Body of pancreas (tissue), 4 donors: ENCODE measurements at regions not wholly inside any gene's neighbourhood (a gene's known extent, or its start where the extent isn't known, plus 50 kb on each side); places are given as distances from the start of the nearest gene placed in this dataset.

Experiments
- ATAC-seq: fragments of 150-250 bp; one replicate; pipeline ENCODE4 v1.9.1; 2016
- DNase-seq, 4 donors: peaks; one replicate each; pipeline ENCODE4 v3.0.0-alpha.2; 2019
- H3K27ac ChIP-seq, 4 donors: fragments of 200-600 bp; sonication (generic); 1 replicate in 3 of 4; 2 replicates in 1 of 4; pipeline versions ENCODE4 v1.5.1 to v1.6.1; 2016 to 2019; ENCODE audit warnings: mild to moderate bottlenecking in 1 of 4, mixed read lengths in 1 of 4, moderate library complexity in 1 of 4
- H3K27me3 ChIP-seq, 2 donors: fragments of 200-600 bp; sonication (generic); one replicate each; pipeline ENCODE4 v1.6.0; 2016; ENCODE audit warnings: mild to moderate bottlenecking in 1 of 2
- H3K36me3 ChIP-seq, 2 donors: fragments of 200-600 bp; sonication (generic); replicated peaks in 1 of 2; 2 replicates each; pipeline ENCODE4 v1.5.1; 2016; ENCODE audit warnings: low read depth in 2 of 2; ENCODE audit not compliant: insufficient read depth in 1 of 2
- H3K4me1 ChIP-seq: fragments of 200-600 bp; sonication (generic); one replicate; pipeline ENCODE4 v1.6.0; 2016
- H3K4me3 ChIP-seq, 2 donors: fragments of 200-600 bp; sonication (generic); 1 replicate in 1 of 2; 2 replicates in 1 of 2; pipeline ENCODE4 v1.5.1; 2016 to 2019
- H3K9me3 ChIP-seq, 3 donors: fragments of 200-600 bp; sonication (generic); 1 replicate in 2 of 3; 2 replicates in 1 of 3; pipeline ENCODE4 v1.5.1; 2016
- CTCF ChIP-seq, 7 experiments: fragments of 450-650 bp in 4 of 7; fragments of 200-600 bp in 3 of 7; sonication (generic) in 3 of 7; IDR thresholded peaks; one replicate each; pipeline ENCODE4 v1.5.1; 2016 to 2019; ENCODE audit warnings: antibody characterized with exemption in 7 of 7
- POLR2A ChIP-seq, 3 donors: fragments of 450-650 bp; IDR thresholded peaks; one replicate each; pipeline ENCODE4 v1.6.1; 2016; ENCODE audit warnings: antibody characterized with exemption in 3 of 3, mild to moderate bottlenecking in 2 of 3
- WGBS, 2 donors: methylation state at CpG; one replicate each; pipeline ENCODE4 v1.1.5; 2017; 5-methylcytosine and 5-hydroxymethylcytosine counted together
- intact Hi-C: fragments of 100-400 bp; cut with DNase I; formaldehyde crosslinking; loops from one replicate; pipeline ENCODE4 v1.15.1; 2023

GRCh38 chr12:96136725-96137378, 57.3 kb upstream of the ELK3 start:
- WGBS, 2 donors: 68 to 84% methylated on average over 4 of the region's 4 CpGs
- H3K27me3 ChIP-seq: no peaks in the 10 kb centered on the region
- no peaks in the 10 kb centered on the region for H3K36me3 ChIP-seq
- no peak for DNase-seq
- TF ChIP-seq CTCF (IDR thresholded peaks at IDR 0.05) (no peak), POLR2A (IDR thresholded peaks at IDR 0.05) (no peak)
- no peaks in the 10 kb centered on the region for H3K9me3 ChIP-seq
- ATAC-seq: no peak
- no peak overlapping the region for H3K4me3 ChIP-seq
- intact Hi-C loops: no loop called here
- no peak overlapping the region for H3K27ac ChIP-seq
- H3K4me1 ChIP-seq: peaks cover 2% of the 10 kb centered on the region

- ATAC-seq: no peak
- H3K4me1 ChIP-seq: no peaks in the 10 kb centered on the region
- TF ChIP-seq POLR2A (IDR thresholded peaks at IDR 0.05): no peak
- TF ChIP-seq CTCF (IDR thresholded peaks at IDR 0.05): no peak
- no peak for DNase-seq
- no peak overlapping the region for H3K4me3 ChIP-seq
- no peaks in the 10 kb centered on the region for H3K9me3 ChIP-seq
- no peaks in the 10 kb centered on the region for H3K27me3 ChIP-seq
- intact Hi-C loops: no loop called here
- 65 to 70% methylated on average over 2 of the region's 2 CpGs for WGBS, 2 donors
- H3K36me3 ChIP-seq: no peaks in the 10 kb centered on the region
- no peak overlapping the region for H3K27ac ChIP-seq
These were observed 54.0 kb upstream of the ELK3 start for GRCh38 chr12:96140174-96140573.

GRCh38 chr12:96141216-96141912, 52.8 kb upstream of the ELK3 start:
- ATAC-seq: no peak
- WGBS, 2 donors: 71 to 74% methylated on average over 5 of the region's 5 CpGs
- intact Hi-C loops: no loop called here

GRCh38 chr12:96143392-96143791, 50.8 kb upstream of the ELK3 start:
- Histone ChIP-seq H3K36me3 (no peaks in the 10 kb centered on the region), H3K9me3 (no peaks in the 10 kb centered on the region), H3K27me3 (no peaks in the 10 kb centered on the region), H3K27ac (no peak overlapping the region), H3K4me3 (no peak overlapping the region), H3K4me1 (no peaks in the 10 kb centered on the region)
- no peak for TF ChIP-seq POLR2A (IDR thresholded peaks at IDR 0.05)
- 47 to 54% methylated on average over 6 of the region's 6 CpGs for WGBS, 2 donors
- ATAC-seq (no peak), DNase-seq (no peak)
- intact Hi-C loops: no loop called here

More at GRCh38 chr12:96141216-96141912, 52.8 kb upstream of the ELK3 start:
- no peaks in the 10 kb centered on the region for H3K27me3 ChIP-seq
- H3K9me3 ChIP-seq: no peaks in the 10 kb centered on the region
- no peak overlapping the region for H3K4me3 ChIP-seq
- TF ChIP-seq POLR2A (IDR thresholded peaks at IDR 0.05): no peak
- no peak for TF ChIP-seq CTCF (IDR thresholded peaks at IDR 0.05)
- no peaks in the 10 kb centered on the region for H3K4me1 ChIP-seq
- DNase-seq: no peak
- H3K36me3 ChIP-seq: no peaks in the 10 kb centered on the region
- no peak overlapping the region for H3K27ac ChIP-seq

GRCh38 chr12:96143827-96144565, 50.2 kb upstream of the ELK3 start:
- no peak overlapping the region for H3K27ac ChIP-seq
- no peak for DNase-seq
- WGBS, 2 donors: 43 to 50% methylated on average over 6 of the region's 6 CpGs

More at GRCh38 chr12:96143827-96144565, 50.2 kb upstream of the ELK3 start:
- TF ChIP-seq CTCF (IDR thresholded peaks at IDR 0.05) (no peak), POLR2A (IDR thresholded peaks at IDR 0.05) (no peak)
- intact Hi-C loops: no loop called here
- H3K27me3 ChIP-seq: no peaks in the 10 kb centered on the region
- no peaks in the 10 kb centered on the region for H3K36me3 ChIP-seq
- H3K9me3 ChIP-seq: no peaks in the 10 kb centered on the region
- no peaks in the 10 kb centered on the region for H3K4me1 ChIP-seq
- no peak overlapping the region for H3K4me3 ChIP-seq
- no peak for ATAC-seq
